OCI-LY7 (cell line): ENCODE measurements at regions not wholly inside any gene's neighbourhood (a gene's known extent, or its start where the extent isn't known, plus 50 kb on each side); places are given as distances from the start of the nearest gene placed in this dataset.

Experiments used
- CTCF ChIP-seq: fragments of 200-600 bp; sonication (generic); conservative IDR thresholded peaks from 2 replicates; pipeline ENCODE4 v1.5.1; 2014; ENCODE audit warnings: mild to moderate bottlenecking, antibody characterized with exemption, low read length, moderate library complexity, mixed read lengths
- EZH2phosphoT487 ChIP-seq: fragments of 200-600 bp; sonication (generic); IDR thresholded peaks from 2 replicates; pipeline ENCODE4 v1.6.1; 2018; ENCODE audit warnings: low read depth, borderline replicate concordance, mild to moderate bottlenecking, mixed run types, antibody characterized with exemption, low read length, moderate library complexity, mixed read lengths

- TF ChIP-seq CTCF (no peak), EZH2phosphoT487 (no peak)
Measured at GRCh38 chr2:37873749-37874330, 51.2 kb upstream of the RMDN2 start.
